A673 (cell line): ENCODE measurements at regions not wholly inside any gene's neighbourhood (a gene's known extent, or its start where the extent isn't known, plus 50 kb on each side); places are given as distances from the start of the nearest gene placed in this dataset.

ENCODE experiments used
- CTCF ChIP-seq: fragments of 300-800, 200-600 bp; sonication (generic); conservative IDR thresholded peaks from 2 replicates; pipeline ENCODE4 v1.5.1; 2017; ENCODE audit warnings: low read depth, mild to moderate bottlenecking, antibody characterized with exemption, low read length, moderate library complexity, mixed read lengths
- EZH2 ChIP-seq: fragments of 200-600 bp; sonication (generic); IDR thresholded peaks from 2 replicates; pipeline ENCODE4 v1.6.1; 2017; ENCODE audit warnings: borderline replicate concordance, low read depth, mild to moderate bottlenecking, mixed read lengths, antibody characterized with exemption, low read length; ENCODE audit not compliant: poor library complexity, severe bottlenecking

- TF ChIP-seq CTCF: no peak
- TF ChIP-seq EZH2: no peak
These were observed 175.9 kb upstream of the AFDN start for GRCh38 chr6:167650730-167651317.
